Sigmoid colon (tissue), 6 donors: ENCODE measurements at regions not wholly inside any gene's neighbourhood (a gene's known extent, or its start where the extent isn't known, plus 50 kb on each side); places are given as distances from the start of the nearest gene placed in this dataset.

Experiments
- DNase-seq: peaks from one replicate; pipeline ENCODE4 v3.0.0-alpha.2; 2019
- H3K27ac ChIP-seq, 4 donors: fragments of 200-600 bp; sonication (generic); one replicate each; pipeline ENCODE4 v1.5.1; 2016 to 2019; ENCODE audit warnings: mild to moderate bottlenecking in 1 of 4
- H3K27me3 ChIP-seq, 3 donors: fragments of 200-600 bp; sonication (generic); one replicate each; pipeline ENCODE4 v1.5.1; 2019; ENCODE audit warnings: mild to moderate bottlenecking in 1 of 3
- H3K36me3 ChIP-seq, 4 donors: fragments of 200-600 bp; sonication (generic); one replicate each; pipeline ENCODE4 v1.5.1; 2016 to 2019
- H3K4me1 ChIP-seq, 4 donors: fragments of 200-600 bp; sonication (generic); one replicate each; pipeline ENCODE4 v1.5.1; 2017 to 2019
- H3K4me3 ChIP-seq, 4 donors: fragments of 200-600 bp; sonication (generic); one replicate each; pipeline ENCODE4 v1.5.1; 2017 to 2019; ENCODE audit warnings: mild to moderate bottlenecking in 2 of 4, moderate library complexity in 1 of 4
- H3K9me3 ChIP-seq, 4 donors: fragments of 200-600 bp in 3 of 4; sonication (generic) in 3 of 4; one replicate each; pipeline versions ENCODE4 v1.5.1 to v1.6.1; 2013 to 2019
- EP300 ChIP-seq, 4 donors: sonication (generic); formaldehyde crosslinking; IDR thresholded peaks; one replicate each; pipeline ENCODE4 v1.6.1; 2017; ENCODE audit warnings: antibody characterized with exemption in 4 of 4
- POLR2A ChIP-seq, 2 donors: fragments of 450-650 bp; IDR thresholded peaks; one replicate each; pipeline ENCODE4 v1.6.1; 2016; ENCODE audit warnings: antibody characterized with exemption in 2 of 2, mild to moderate bottlenecking in 2 of 2, moderate library complexity in 2 of 2
- POLR2AphosphoS5 ChIP-seq, 4 donors: sonication (generic); formaldehyde crosslinking; IDR thresholded peaks; one replicate each; pipeline ENCODE4 v1.6.1; 2017; ENCODE audit warnings: antibody characterized with exemption in 4 of 4
- WGBS, 2 donors: extraction: QIAGEN DNeasy Blood & Tissue Kit; methylation state at CpG; one replicate each; pipeline ENCODE4 v1.1.7; 2013; 5-methylcytosine and 5-hydroxymethylcytosine counted together
- intact Hi-C: fragments of 100-400 bp; cut with DNase I; formaldehyde crosslinking; loops from one replicate; pipeline ENCODE4 v1.15.1; 2023
- TF ChIP-seq, protein P1 (sequence below), 4 experiments: fragments of 450-650 bp in 3 of 4; fragments of 200-600 bp in 1 of 4; IDR thresholded peaks; one replicate each; pipeline ENCODE4 v1.5.1; 2016 to 2019; ENCODE audit warnings: antibody characterized with exemption in 4 of 4, mild to moderate bottlenecking in 3 of 4, moderate library complexity in 2 of 4
- donor health status: healthy with polysubstance abuse.
- donor health status: healthy.

DNA sequence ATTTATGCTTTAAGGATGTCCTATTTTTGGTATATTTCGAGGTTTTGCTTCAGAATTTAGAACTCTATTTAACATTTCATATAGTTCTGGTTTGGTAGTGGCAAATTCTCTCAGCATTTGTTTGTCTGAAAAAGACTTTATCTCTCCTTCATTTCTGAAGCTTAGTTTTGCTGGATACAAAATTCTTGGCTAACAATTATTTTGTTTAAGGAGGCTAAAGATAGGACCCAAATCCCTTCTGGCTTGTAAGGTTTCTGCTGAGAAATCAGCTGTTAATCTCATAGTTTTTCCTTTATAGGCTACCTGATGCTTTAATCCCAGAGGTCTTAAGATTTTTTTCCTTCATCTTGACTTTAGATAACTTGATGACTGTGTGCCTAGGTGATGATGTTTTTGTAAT, 162.7 kb upstream of the B3GAT2 start:
- WGBS, 2 donors: 23 to 57% methylated on average over 1 of the region's 1 CpG
- no peak for DNase-seq
- intact Hi-C loops: no loop called here
- no peaks in the 10 kb centered on the region for H3K36me3 ChIP-seq
- H3K4me1 ChIP-seq: no peaks in the 10 kb centered on the region
- TF ChIP-seq, protein P1, sequence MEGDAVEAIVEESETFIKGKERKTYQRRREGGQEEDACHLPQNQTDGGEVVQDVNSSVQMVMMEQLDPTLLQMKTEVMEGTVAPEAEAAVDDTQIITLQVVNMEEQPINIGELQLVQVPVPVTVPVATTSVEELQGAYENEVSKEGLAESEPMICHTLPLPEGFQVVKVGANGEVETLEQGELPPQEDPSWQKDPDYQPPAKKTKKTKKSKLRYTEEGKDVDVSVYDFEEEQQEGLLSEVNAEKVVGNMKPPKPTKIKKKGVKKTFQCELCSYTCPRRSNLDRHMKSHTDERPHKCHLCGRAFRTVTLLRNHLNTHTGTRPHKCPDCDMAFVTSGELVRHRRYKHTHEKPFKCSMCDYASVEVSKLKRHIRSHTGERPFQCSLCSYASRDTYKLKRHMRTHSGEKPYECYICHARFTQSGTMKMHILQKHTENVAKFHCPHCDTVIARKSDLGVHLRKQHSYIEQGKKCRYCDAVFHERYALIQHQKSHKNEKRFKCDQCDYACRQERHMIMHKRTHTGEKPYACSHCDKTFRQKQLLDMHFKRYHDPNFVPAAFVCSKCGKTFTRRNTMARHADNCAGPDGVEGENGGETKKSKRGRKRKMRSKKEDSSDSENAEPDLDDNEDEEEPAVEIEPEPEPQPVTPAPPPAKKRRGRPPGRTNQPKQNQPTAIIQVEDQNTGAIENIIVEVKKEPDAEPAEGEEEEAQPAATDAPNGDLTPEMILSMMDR (IDR thresholded peaks at IDR 0.05): no peak
- no peak for TF ChIP-seq EP300 (IDR thresholded peaks at IDR 0.05)
- TF ChIP-seq POLR2AphosphoS5 (IDR thresholded peaks at IDR 0.05): no peak
- TF ChIP-seq POLR2A (IDR thresholded peaks at IDR 0.05): no peak
- H3K4me3 ChIP-seq: no peak overlapping the region
- no peaks in the 10 kb centered on the region for H3K27me3 ChIP-seq
- peaks cover 0 to 8% (median under 1%) of the 10 kb centered on the region in 4 donors for H3K9me3 ChIP-seq
- no peak overlapping the region for H3K27ac ChIP-seq

DNA sequence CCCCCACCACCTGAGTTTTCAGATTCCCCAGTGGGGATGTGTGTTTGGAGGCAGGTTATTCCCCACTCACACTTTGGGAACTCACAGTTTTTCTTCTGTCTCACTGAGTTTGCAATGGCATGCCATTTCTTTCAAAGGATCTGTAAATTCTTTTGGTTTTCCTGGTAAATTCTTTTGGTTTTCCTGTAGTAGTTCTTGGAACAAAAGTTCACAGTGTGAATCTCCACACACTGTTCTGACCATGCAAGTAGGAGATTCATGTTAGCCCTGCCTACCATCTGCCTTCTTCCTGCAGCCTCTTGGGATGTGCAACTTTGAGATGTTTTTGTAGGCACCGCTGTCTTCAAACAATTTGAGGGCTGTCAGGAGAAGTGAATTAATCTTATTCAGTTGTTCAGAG, 165.6 kb upstream of the OGFRL1 start:
- no peak overlapping the region for H3K4me3 ChIP-seq
- DNase-seq: no peak
- peaks cover 0 to 8% (median 2%) of the 10 kb centered on the region in 4 donors for H3K9me3 ChIP-seq
- H3K36me3 ChIP-seq: no peaks in the 10 kb centered on the region
- H3K27me3 ChIP-seq: no peaks in the 10 kb centered on the region
- WGBS, 2 donors: 90 to 91% methylated on average over 1 of the region's 1 CpG
- TF ChIP-seq POLR2AphosphoS5 (IDR thresholded peaks at IDR 0.05) (no peak), EP300 (IDR thresholded peaks at IDR 0.05) (no peak), POLR2A (IDR thresholded peaks at IDR 0.05) (no peak)
- TF ChIP-seq, protein P1 (IDR thresholded peaks at IDR 0.05): no peak
- intact Hi-C loops: no loop called here
- no peak overlapping the region for H3K27ac ChIP-seq
- H3K4me1 ChIP-seq: no peaks in the 10 kb centered on the region

DNA sequence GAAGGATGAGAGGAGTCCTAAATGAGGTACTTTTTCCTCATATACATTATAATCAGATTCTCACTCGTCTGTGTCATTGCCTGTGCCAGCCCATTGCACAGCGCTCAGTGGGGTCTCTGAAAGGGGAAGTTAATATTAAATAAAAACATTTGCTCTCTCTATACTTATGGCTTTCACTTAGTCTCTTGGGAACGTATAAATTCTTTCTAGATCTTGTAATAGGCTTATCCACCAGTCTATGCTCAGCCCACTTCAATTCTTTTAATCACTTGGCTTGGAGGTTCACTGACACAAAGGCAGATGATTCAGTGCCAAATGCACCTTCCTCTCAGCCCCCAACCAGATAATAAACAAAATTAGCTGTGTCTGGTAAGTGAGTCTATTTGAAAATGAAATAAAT, 164.3 kb upstream of the OGFRL1 start:
- no peak for DNase-seq
- H3K27me3 ChIP-seq: no peaks in the 10 kb centered on the region
- H3K27ac ChIP-seq: no peak overlapping the region
- no peaks in the 10 kb centered on the region for H3K36me3 ChIP-seq
- peaks cover 0 to 8% (median 2%) of the 10 kb centered on the region in 4 donors for H3K9me3 ChIP-seq
- no peak overlapping the region for H3K4me3 ChIP-seq
- WGBS, 2 donors: 47 to 72% methylated on average over 3 of the region's 3 CpGs
- H3K4me1 ChIP-seq: no peaks in the 10 kb centered on the region
- intact Hi-C loops: no loop called here
- TF ChIP-seq EP300 (IDR thresholded peaks at IDR 0.05): no peak

DNA sequence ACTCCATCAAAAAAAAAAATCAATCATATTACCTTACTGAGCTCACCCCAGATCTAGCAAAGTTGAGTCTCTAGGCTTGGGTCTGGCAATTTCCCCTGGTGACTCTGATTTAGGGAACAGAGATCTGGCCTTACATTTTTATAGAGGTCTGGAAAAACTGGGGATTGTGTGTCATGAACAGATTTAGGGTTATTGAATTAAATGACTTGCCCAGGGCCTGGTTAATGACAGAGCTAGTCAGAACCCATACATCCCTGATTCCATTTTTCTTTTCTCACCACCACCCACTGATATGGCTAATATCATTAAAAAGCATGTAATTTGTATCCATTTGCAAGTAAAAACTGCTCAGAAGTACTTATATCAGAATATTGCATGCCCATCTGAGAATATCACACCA, 163.4 kb upstream of the OGFRL1 start:
- intact Hi-C loops: no loop called here
- no peak for DNase-seq
- TF ChIP-seq EP300 (IDR thresholded peaks at IDR 0.05) (no peak), POLR2A (IDR thresholded peaks at IDR 0.05) (no peak), POLR2AphosphoS5 (IDR thresholded peaks at IDR 0.05) (no peak)
- TF ChIP-seq, protein P1 (IDR thresholded peaks at IDR 0.05): no peak
- Histone ChIP-seq H3K27ac (no peak overlapping the region), H3K9me3 (peaks cover 0 to 8% (median 1%) of the 10 kb centered on the region in 4 donors), H3K4me1 (no peaks in the 10 kb centered on the region), H3K36me3 (no peaks in the 10 kb centered on the region), H3K27me3 (no peaks in the 10 kb centered on the region), H3K4me3 (no peak overlapping the region)

DNA sequence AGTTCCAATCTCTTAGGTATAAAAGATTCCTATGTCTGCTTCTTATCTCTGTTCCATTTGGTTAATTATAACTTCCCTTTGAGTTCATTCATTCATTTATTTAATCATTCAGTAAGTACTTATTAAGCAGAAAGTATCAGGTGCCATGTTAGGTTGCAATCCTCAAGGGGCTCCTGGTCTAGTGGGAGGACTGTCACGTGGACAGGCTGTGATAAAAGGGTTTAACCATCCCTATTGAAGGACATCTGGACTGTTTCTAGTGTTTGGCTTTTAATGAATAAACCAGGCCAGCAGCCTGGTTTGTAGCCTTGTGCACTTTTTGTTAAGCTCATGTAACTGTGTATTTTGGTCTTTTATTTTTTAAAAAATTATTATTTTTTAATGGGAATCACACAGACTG, 162.1 kb upstream of the OGFRL1 start:
- TF ChIP-seq POLR2AphosphoS5 (IDR thresholded peaks at IDR 0.05) (no peak), POLR2A (IDR thresholded peaks at IDR 0.05) (no peak), EP300 (IDR thresholded peaks at IDR 0.05) (no peak)
- TF ChIP-seq, protein P1 (IDR thresholded peaks at IDR 0.05): no peak
- Histone ChIP-seq H3K4me1 (no peaks in the 10 kb centered on the region), H3K27ac (no peak overlapping the region), H3K36me3 (no peaks in the 10 kb centered on the region), H3K4me3 (no peak overlapping the region), H3K9me3 (peaks cover 0 to 4% (median 1%) of the 10 kb centered on the region in 4 donors), H3K27me3 (no peaks in the 10 kb centered on the region)
- intact Hi-C loops: no loop called here
- no peak for DNase-seq
- 30 to 57% methylated on average over 1 of the region's 1 CpG for WGBS, 2 donors
